GM10266 (cell line): ENCODE measurements at regions not wholly inside any gene's neighbourhood (a gene's known extent, or its start where the extent isn't known, plus 50 kb on each side); places are given as distances from the start of the nearest gene placed in this dataset.

Source experiments
- DNase-seq: peaks from one replicate; pipeline ENCODE4 v3.0.0; 2012; ENCODE audit errors: extremely low spot score
- TF ChIP-seq, protein P1 (sequence below): IDR thresholded peaks from 2 replicates; pipeline ENCODE4 v1.5.1; 2012; ENCODE audit warnings: mild to moderate bottlenecking, low read depth; ENCODE audit not compliant: control insufficient read depth, insufficient read depth; ENCODE audit errors: missing control alignments

- no peak for DNase-seq
- TF ChIP-seq, protein P1, sequence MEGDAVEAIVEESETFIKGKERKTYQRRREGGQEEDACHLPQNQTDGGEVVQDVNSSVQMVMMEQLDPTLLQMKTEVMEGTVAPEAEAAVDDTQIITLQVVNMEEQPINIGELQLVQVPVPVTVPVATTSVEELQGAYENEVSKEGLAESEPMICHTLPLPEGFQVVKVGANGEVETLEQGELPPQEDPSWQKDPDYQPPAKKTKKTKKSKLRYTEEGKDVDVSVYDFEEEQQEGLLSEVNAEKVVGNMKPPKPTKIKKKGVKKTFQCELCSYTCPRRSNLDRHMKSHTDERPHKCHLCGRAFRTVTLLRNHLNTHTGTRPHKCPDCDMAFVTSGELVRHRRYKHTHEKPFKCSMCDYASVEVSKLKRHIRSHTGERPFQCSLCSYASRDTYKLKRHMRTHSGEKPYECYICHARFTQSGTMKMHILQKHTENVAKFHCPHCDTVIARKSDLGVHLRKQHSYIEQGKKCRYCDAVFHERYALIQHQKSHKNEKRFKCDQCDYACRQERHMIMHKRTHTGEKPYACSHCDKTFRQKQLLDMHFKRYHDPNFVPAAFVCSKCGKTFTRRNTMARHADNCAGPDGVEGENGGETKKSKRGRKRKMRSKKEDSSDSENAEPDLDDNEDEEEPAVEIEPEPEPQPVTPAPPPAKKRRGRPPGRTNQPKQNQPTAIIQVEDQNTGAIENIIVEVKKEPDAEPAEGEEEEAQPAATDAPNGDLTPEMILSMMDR: no peak
Measured at GRCh38 chr10:108597031-108597430, 1326.3 kb downstream of the XPNPEP1 start.

DNA sequence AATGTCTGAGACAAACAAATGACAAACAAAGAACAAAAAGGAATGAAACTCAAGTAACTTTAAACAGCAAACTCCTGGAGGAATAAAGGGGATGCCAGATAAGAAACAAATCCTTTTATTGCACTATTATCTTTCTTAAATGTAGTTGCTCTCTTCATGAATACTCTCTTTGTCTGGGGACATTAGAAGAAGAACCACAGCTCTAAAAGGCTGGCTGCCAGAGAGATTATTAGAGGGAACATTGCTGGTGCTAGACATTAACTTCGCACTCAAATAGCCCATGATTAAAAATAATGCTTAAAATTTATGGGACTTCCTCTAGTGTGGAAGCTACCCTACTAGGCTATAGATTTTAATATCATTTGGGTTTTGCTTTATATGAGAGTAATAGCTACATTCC lies 1330.4 kb downstream of the XPNPEP1 start:
- DNase-seq: no peak
- TF ChIP-seq, protein P1: no peak

DNA sequence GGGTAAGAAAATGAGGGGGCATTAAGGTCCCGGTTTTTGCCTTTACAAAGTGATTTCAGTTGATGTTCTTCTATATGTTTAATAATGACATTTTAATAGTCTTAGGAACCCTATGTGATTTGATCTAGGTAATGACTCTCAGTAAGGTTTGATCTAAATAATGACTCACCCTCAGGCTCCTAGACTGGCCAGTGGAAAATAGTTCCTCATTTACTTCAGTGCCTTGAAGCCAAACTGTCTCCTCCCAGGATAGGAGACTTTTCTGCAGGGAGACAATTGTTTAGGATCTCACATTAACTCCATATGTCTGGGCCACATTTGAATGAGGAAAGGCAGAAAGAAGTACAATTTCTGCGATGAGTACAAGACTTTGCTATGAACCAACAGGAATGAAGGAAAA lies 1331.9 kb downstream of the XPNPEP1 start:
- TF ChIP-seq, protein P1: no peak
- DNase-seq: no peak

DNA sequence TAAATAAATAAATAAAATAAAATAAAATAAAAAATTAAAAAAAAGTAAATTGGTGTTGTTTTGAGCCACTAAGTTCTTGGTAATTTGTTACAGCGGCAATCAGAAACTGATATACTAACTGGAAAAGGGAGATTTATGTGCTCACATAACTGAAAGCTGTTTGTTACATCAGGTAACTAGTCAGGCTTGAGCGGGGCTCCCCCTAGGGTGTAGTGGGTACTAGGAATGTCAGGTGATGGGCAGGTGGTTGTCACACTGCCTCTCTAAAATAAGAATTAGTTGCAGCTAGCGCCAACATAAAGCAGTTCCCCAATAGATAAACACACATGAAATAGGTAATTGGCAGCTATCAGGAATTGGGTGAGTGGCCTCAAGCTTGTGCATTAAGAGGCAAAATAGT lies 1336.9 kb downstream of the XPNPEP1 start:
- TF ChIP-seq, protein P1: no peak
- DNase-seq: no peak

DNA sequence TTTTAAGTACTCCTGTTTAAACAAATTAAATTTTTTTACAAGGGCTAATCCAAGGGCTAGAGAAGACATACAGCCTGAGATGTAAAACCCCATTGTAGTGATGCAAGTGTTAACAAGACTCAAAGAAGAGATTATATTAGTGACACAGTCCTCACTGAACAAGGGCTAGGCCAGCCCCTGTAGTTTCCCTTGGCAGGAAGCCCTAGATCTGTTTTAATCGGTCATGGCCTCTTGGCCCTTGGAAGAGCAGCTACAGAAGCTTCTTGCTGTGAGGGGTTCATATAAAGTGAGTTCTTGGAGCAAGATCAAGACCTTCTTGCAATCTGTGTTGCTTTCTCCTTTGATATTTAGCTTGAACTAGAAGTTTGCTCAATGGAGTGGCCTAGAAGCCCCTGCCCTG lies 1339.4 kb downstream of the XPNPEP1 start:
- DNase-seq: no peak
- TF ChIP-seq, protein P1: no peak

DNA sequence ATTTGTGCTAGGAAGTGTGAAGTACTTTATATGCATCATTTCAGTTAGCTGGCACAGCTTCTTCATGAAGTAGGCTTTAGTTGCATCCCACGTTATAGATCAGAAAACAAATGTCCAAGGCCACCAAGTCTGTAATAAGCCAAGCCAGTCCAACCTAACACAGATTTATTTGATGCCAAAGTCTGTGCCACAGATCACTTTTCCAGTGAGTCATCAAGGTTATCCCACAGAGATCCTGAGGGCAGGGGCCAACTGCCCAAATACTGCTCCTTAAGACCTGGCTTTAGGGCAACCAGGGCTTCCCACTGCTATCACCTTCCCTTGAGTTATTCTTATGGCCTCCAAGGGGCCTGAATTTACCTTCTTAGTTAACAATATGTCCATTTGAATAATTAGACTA lies 1340.4 kb downstream of the XPNPEP1 start:
- no peak for DNase-seq
- TF ChIP-seq, protein P1: no peak

GRCh38 chr10:108582387-108582786 lies 1340.9 kb downstream of the XPNPEP1 start:
- TF ChIP-seq, protein P1: no peak
- DNase-seq: no peak
